DND-41 (cell line): ENCODE measurements at regions not wholly inside any gene's neighbourhood (a gene's known extent, or its start where the extent isn't known, plus 50 kb on each side); places are given as distances from the start of the nearest gene placed in this dataset.

ENCODE experiments used
- ATAC-seq: fragments of 200-7000 bp; cut with Tn5 transposase; 3 replicates; pipeline ENCODE4 v1.9.1; 2021; ENCODE audit warnings: low read depth; ENCODE audit not compliant: insufficient read depth
- DNase-seq: peaks from one replicate; pipeline ENCODE4 v3.0.0-alpha.2; 2020
- H2AFZ ChIP-seq: 2 replicates; pipeline ENCODE4 v1.6.0; 2012; ENCODE audit warnings: low read depth, low read length
- H3K27ac ChIP-seq: 2 replicates; pipeline ENCODE4 v1.5.1; 2012; ENCODE audit warnings: low read length, inconsistent platforms
- H3K27me3 ChIP-seq: fragments of 200-600 bp; sonication (generic); 2 replicates; pipeline ENCODE4 v1.6.0; 2012; ENCODE audit warnings: low read length, mild to moderate bottlenecking, inconsistent platforms; ENCODE audit not compliant: insufficient read depth, poor library complexity
- H3K36me3 ChIP-seq: 2 replicates; pipeline ENCODE4 v1.5.1; 2012; ENCODE audit warnings: low read length, inconsistent platforms; ENCODE audit not compliant: insufficient read depth
- H3K4me1 ChIP-seq: 2 replicates; pipeline ENCODE4 v1.5.1; 2012; ENCODE audit warnings: mild to moderate bottlenecking, low read length; ENCODE audit not compliant: insufficient read depth
- H3K4me2 ChIP-seq: 2 replicates; pipeline ENCODE4 v1.6.0; 2012; ENCODE audit warnings: mild to moderate bottlenecking, moderate library complexity, low read length, inconsistent platforms; ENCODE audit not compliant: insufficient read depth
- H3K4me3 ChIP-seq, 2 experiments: fragments of 200-600 bp in 1 of 2; shearing (Covaris generic) in 1 of 2; 2 replicates each; pipeline ENCODE4 v1.5.1; 2012 to 2016; ENCODE audit warnings: inconsistent platforms in 2 of 2, low read length in 2 of 2, mild to moderate bottlenecking in 2 of 2, low read depth in 1 of 2, moderate library complexity in 1 of 2
- H3K79me2 ChIP-seq: 2 replicates; pipeline ENCODE4 v1.6.0; 2012; ENCODE audit warnings: low read length, inconsistent platforms; ENCODE audit not compliant: insufficient read depth
- H3K9ac ChIP-seq: 2 replicates; pipeline ENCODE4 v1.6.0; 2012; ENCODE audit warnings: low read depth, mild to moderate bottlenecking, inconsistent platforms, low read length, moderate library complexity
- H3K9me3 ChIP-seq: 2 replicates; pipeline ENCODE4 v1.5.1; 2012; ENCODE audit warnings: low read length, moderate library complexity, mild to moderate bottlenecking, inconsistent platforms; ENCODE audit not compliant: insufficient read depth, severe bottlenecking
- H4K20me1 ChIP-seq: 2 replicates; pipeline ENCODE4 v1.6.0; 2012; ENCODE audit warnings: low read length; ENCODE audit not compliant: insufficient read depth
- EZH2 ChIP-seq: IDR thresholded peaks from 3 replicates; pipeline ENCODE4 v1.6.1; 2012; ENCODE audit warnings: borderline replicate concordance, low read depth, mild to moderate bottlenecking, moderate library complexity, low read length, inconsistent platforms; ENCODE audit not compliant: severe bottlenecking
- TF ChIP-seq, protein P1 (sequence below): IDR thresholded peaks from 2 replicates; pipeline ENCODE4 v1.5.1; 2012; ENCODE audit warnings: borderline replicate concordance, low read length, moderate library complexity, mild to moderate bottlenecking; ENCODE audit not compliant: poor library complexity, severe bottlenecking; ENCODE audit errors: extremely low read depth

GRCh38 chr1:216785737-216786136 lies 62.5 kb upstream of the ESRRG start:
- no peaks in the 10 kb centered on the region for H3K79me2 ChIP-seq
- no peaks in the 10 kb centered on the region for H3K36me3 ChIP-seq
- no peak overlapping the region for H3K27ac ChIP-seq
- no peak overlapping the region for H3K4me2 ChIP-seq
- H4K20me1 ChIP-seq = no peaks in the 10 kb centered on the region
- no peak overlapping the region for H3K9ac ChIP-seq
- H3K27me3 ChIP-seq = no peaks in the 10 kb centered on the region
- TF ChIP-seq EZH2 = no peak
- TF ChIP-seq, protein P1, sequence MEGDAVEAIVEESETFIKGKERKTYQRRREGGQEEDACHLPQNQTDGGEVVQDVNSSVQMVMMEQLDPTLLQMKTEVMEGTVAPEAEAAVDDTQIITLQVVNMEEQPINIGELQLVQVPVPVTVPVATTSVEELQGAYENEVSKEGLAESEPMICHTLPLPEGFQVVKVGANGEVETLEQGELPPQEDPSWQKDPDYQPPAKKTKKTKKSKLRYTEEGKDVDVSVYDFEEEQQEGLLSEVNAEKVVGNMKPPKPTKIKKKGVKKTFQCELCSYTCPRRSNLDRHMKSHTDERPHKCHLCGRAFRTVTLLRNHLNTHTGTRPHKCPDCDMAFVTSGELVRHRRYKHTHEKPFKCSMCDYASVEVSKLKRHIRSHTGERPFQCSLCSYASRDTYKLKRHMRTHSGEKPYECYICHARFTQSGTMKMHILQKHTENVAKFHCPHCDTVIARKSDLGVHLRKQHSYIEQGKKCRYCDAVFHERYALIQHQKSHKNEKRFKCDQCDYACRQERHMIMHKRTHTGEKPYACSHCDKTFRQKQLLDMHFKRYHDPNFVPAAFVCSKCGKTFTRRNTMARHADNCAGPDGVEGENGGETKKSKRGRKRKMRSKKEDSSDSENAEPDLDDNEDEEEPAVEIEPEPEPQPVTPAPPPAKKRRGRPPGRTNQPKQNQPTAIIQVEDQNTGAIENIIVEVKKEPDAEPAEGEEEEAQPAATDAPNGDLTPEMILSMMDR = no peak
- no peak overlapping the region for H3K4me3 ChIP-seq
- no peak overlapping the region for H2AFZ ChIP-seq
- ATAC-seq (no peak), DNase-seq (no peak)
- H3K4me1 ChIP-seq = no peaks in the 10 kb centered on the region
- no peaks in the 10 kb centered on the region for H3K9me3 ChIP-seq

- Histone ChIP-seq H3K4me3 (no peak overlapping the region), H4K20me1 (no peaks in the 10 kb centered on the region), H3K27ac (no peak overlapping the region), H3K27me3 (no peaks in the 10 kb centered on the region), H3K4me1 (no peaks in the 10 kb centered on the region), H3K9ac (no peak overlapping the region), H3K4me2 (no peak overlapping the region), H3K79me2 (no peaks in the 10 kb centered on the region), H3K36me3 (no peaks in the 10 kb centered on the region), H3K9me3 (no peaks in the 10 kb centered on the region), H2AFZ (no peak overlapping the region)
- DNase-seq (no peak), ATAC-seq (no peak)
- TF ChIP-seq, protein P1 = no peak
- TF ChIP-seq EZH2 = no peak
Measured at GRCh38 chr1:216785221-216785620, 62.0 kb upstream of the ESRRG start.

DNA sequence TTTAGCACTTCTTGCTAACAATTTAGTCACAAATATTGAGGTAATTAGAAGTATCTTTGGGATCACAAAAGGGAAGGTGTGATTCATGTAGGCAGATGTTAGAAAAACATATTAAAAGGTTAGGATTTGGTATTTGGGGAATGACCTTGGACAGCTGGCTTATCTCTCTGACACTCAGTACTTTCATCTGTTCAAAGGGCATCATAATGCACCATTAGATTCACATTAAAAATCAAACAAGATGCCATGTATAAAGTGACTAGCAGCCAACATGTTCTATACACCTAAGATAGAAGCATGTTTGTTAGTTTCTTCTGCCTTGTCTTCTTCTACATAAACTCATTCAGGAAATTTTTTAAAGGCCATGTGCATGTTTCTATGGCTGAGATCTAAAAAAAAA lies 56.5 kb upstream of the ESRRG start:
- no peaks in the 10 kb centered on the region for H3K36me3 ChIP-seq
- no peak for ATAC-seq
- TF ChIP-seq, protein P1 = no peak
- TF ChIP-seq EZH2 = no peak
- no peak overlapping the region for H3K9ac ChIP-seq
- H3K79me2 ChIP-seq = no peaks in the 10 kb centered on the region
- H3K9me3 ChIP-seq = no peaks in the 10 kb centered on the region
- H2AFZ ChIP-seq = no peak overlapping the region
- no peaks in the 10 kb centered on the region for H4K20me1 ChIP-seq
- no peaks in the 10 kb centered on the region for H3K27me3 ChIP-seq
- no peak overlapping the region for H3K4me3 ChIP-seq
- no peak for DNase-seq
- no peak overlapping the region for H3K27ac ChIP-seq
- no peaks in the 10 kb centered on the region for H3K4me1 ChIP-seq
- no peak overlapping the region for H3K4me2 ChIP-seq

DNA sequence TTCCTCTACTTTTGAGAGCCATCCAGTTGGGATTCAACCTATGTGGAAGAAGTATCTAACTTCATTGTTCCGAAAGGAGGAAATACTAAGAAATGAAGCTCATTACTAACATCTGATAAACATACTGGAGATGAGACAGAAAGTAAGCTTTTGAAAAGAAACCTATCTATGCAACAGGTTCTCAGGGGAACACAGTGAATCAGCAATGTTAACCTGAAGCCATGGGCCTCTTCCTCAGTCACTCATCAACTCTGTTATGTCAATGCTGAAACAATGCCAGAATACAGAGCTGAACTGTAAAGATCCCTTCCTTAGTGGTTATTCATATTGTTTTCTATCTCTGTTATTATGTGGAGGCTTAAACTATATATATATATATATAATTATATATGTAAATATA lies 55.5 kb upstream of the ESRRG start:
- Histone ChIP-seq H3K27ac (no peak overlapping the region), H3K27me3 (no peaks in the 10 kb centered on the region), H3K4me2 (no peak overlapping the region), H3K4me1 (no peaks in the 10 kb centered on the region), H3K4me3 (no peak overlapping the region), H3K79me2 (no peaks in the 10 kb centered on the region), H4K20me1 (no peaks in the 10 kb centered on the region), H3K9me3 (no peaks in the 10 kb centered on the region), H2AFZ (no peak overlapping the region), H3K36me3 (no peaks in the 10 kb centered on the region), H3K9ac (no peak overlapping the region)
- DNase-seq = no peak
- no peak for TF ChIP-seq EZH2
- TF ChIP-seq, protein P1 = no peak
- ATAC-seq = no peak
